ENCODE measurements at regions not wholly inside any gene's neighbourhood (a gene's known extent, or its start where the extent isn't known, plus 50 kb on each side); places are given as distances from the start of the nearest gene placed in this dataset.

DNA sequence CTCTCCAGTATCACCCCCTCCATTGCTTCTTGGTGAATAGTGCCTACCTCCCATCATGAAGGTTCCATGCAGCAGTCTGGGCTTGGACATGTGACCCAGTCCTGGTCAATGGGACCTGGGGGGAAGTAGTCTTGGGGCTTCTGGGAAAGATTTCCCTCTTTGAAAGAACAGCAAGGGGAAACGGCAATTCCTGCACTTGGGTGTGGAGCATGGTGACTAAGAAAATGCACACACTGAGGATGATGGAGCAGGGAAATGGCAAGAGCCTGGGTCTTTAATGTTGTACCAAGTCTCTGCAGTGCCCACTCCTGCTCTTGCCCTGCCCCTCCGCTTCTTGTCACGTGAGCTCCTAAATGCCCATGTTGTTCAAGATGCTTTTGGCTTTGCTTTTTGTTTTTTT is 131.4 kb upstream of the SIX2 start (continued):
- no peak for TF ChIP-seq HOXB5 (CRISPR knock-in tag; IDR thresholded peaks at IDR 0.05)
- TF ChIP-seq, protein P1, sequence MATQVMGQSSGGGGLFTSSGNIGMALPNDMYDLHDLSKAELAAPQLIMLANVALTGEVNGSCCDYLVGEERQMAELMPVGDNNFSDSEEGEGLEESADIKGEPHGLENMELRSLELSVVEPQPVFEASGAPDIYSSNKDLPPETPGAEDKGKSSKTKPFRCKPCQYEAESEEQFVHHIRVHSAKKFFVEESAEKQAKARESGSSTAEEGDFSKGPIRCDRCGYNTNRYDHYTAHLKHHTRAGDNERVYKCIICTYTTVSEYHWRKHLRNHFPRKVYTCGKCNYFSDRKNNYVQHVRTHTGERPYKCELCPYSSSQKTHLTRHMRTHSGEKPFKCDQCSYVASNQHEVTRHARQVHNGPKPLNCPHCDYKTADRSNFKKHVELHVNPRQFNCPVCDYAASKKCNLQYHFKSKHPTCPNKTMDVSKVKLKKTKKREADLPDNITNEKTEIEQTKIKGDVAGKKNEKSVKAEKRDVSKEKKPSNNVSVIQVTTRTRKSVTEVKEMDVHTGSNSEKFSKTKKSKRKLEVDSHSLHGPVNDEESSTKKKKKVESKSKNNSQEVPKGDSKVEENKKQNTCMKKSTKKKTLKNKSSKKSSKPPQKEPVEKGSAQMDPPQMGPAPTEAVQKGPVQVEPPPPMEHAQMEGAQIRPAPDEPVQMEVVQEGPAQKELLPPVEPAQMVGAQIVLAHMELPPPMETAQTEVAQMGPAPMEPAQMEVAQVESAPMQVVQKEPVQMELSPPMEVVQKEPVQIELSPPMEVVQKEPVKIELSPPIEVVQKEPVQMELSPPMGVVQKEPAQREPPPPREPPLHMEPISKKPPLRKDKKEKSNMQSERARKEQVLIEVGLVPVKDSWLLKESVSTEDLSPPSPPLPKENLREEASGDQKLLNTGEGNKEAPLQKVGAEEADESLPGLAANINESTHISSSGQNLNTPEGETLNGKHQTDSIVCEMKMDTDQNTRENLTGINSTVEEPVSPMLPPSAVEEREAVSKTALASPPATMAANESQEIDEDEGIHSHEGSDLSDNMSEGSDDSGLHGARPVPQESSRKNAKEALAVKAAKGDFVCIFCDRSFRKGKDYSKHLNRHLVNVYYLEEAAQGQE (IDR thresholded peaks at IDR 0.05): no peak
- TF ChIP-seq, protein P2, sequence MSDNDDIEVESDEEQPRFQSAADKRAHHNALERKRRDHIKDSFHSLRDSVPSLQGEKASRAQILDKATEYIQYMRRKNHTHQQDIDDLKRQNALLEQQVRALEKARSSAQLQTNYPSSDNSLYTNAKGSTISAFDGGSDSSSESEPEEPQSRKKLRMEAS (IDR thresholded peaks at IDR 0.05): no peak

DNA sequence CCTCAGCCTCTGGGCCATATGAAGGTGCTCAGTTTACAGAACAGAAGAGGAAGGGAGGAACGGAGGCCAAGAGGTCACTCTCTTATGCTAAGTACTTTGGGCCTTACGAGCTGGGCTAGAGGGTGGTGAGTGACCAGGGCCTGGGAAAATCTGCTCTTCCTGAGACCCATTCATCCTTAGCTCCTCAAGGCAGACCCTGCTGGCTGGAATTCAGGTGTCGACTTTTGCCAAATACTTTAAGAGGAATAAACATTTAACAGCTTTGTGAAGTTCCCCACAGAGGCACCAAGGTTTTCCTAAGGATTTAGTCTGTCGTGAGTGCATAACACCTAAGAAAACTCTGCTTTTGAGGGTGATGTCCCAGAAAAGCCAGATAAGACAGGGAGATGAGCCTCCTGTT is 129.7 kb upstream of the SIX2 start:
- ATAC-seq (no peak), DNase-seq (ENCODE audit: low read depth in 1 of 2, low spot score in 1 of 2) (no peak), FAIRE-seq (no peak)
- TF ChIP-seq CBX2 (IDR thresholded peaks at IDR 0.05; ENCODE audit: borderline replicate concordance, low read depth): no peak
- TF ChIP-seq, protein P3, sequence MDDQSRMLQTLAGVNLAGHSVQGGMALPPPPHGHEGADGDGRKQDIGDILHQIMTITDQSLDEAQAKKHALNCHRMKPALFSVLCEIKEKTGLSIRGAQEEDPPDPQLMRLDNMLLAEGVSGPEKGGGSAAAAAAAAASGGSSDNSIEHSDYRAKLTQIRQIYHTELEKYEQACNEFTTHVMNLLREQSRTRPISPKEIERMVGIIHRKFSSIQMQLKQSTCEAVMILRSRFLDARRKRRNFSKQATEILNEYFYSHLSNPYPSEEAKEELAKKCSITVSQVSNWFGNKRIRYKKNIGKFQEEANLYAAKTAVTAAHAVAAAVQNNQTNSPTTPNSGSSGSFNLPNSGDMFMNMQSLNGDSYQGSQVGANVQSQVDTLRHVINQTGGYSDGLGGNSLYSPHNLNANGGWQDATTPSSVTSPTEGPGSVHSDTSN (IDR thresholded peaks at IDR 0.05): no peak
- no peak for TF ChIP-seq FOXS1 (CRISPR knock-in tag; IDR thresholded peaks at IDR 0.05)
- no peak for TF ChIP-seq POLR2A (IDR thresholded peaks at IDR 0.05; ENCODE audit: low read length)
- TF ChIP-seq MAFK (IDR thresholded peaks at IDR 0.05; ENCODE audit: partially characterized antibody): no peak
- TF ChIP-seq, protein P4, sequence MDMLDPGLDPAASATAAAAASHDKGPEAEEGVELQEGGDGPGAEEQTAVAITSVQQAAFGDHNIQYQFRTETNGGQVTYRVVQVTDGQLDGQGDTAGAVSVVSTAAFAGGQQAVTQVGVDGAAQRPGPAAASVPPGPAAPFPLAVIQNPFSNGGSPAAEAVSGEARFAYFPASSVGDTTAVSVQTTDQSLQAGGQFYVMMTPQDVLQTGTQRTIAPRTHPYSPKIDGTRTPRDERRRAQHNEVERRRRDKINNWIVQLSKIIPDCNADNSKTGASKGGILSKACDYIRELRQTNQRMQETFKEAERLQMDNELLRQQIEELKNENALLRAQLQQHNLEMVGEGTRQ (IDR thresholded peaks at IDR 0.05): no peak
- no peak for TF ChIP-seq NFE2L2 (conservative IDR thresholded peaks at IDR 0.05; ENCODE audit: low read length)
- no peak for TF ChIP-seq BHLHE40 (IDR thresholded peaks at IDR 0.05; ENCODE audit: low read depth, low read length)
- TF ChIP-seq, protein P5, sequence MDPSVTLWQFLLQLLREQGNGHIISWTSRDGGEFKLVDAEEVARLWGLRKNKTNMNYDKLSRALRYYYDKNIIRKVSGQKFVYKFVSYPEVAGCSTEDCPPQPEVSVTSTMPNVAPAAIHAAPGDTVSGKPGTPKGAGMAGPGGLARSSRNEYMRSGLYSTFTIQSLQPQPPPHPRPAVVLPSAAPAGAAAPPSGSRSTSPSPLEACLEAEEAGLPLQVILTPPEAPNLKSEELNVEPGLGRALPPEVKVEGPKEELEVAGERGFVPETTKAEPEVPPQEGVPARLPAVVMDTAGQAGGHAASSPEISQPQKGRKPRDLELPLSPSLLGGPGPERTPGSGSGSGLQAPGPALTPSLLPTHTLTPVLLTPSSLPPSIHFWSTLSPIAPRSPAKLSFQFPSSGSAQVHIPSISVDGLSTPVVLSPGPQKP (IDR thresholded peaks at IDR 0.05; ENCODE audit: low read depth, low read length): no peak
- TF ChIP-seq TP53 (CRISPR knock-in tag; IDR thresholded peaks at IDR 0.05): no peak
- TF ChIP-seq MYC (IDR thresholded peaks at IDR 0.05; ENCODE audit: borderline replicate concordance, low read length): no peak
- no peak for TF ChIP-seq MAZ (IDR thresholded peaks at IDR 0.05; ENCODE audit: borderline replicate concordance, low read depth, low read length)
- TF ChIP-seq KDM1A (IDR thresholded peaks at IDR 0.05; ENCODE audit: low read depth): no peak
- TF ChIP-seq CBX8 (IDR thresholded peaks at IDR 0.05): no peak
- TF ChIP-seq, protein P6, sequence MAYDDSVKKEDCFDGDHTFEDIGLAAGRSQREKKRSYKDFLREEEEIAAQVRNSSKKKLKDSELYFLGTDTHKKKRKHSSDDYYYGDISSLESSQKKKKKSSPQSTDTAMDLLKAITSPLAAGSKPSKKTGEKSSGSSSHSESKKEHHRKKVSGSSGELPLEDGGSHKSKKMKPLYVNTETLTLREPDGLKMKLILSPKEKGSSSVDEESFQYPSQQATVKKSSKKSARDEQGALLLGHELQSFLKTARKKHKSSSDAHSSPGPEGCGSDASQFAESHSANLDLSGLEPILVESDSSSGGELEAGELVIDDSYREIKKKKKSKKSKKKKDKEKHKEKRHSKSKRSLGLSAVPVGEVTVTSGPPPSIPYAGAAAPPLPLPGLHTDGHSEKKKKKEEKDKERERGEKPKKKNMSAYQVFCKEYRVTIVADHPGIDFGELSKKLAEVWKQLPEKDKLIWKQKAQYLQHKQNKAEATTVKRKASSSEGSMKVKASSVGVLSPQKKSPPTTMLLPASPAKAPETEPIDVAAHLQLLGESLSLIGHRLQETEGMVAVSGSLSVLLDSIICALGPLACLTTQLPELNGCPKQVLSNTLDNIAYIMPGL (CRISPR knock-in tag; IDR thresholded peaks at IDR 0.05; ENCODE audit: borderline replicate concordance): no peak
- no peak for TF ChIP-seq EHMT2 (IDR thresholded peaks at IDR 0.05; ENCODE audit: low read depth)
- TF ChIP-seq RNF2 (IDR thresholded peaks at IDR 0.05; ENCODE audit: borderline replicate concordance, low read depth): no peak
- TF ChIP-seq, protein P7, sequence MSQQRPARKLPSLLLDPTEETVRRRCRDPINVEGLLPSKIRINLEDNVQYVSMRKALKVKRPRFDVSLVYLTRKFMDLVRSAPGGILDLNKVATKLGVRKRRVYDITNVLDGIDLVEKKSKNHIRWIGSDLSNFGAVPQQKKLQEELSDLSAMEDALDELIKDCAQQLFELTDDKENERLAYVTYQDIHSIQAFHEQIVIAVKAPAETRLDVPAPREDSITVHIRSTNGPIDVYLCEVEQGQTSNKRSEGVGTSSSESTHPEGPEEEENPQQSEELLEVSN (IDR thresholded peaks at IDR 0.05; ENCODE audit: borderline replicate concordance, low read depth): no peak
- no peak for TF ChIP-seq ZC3H11A (IDR thresholded peaks at IDR 0.05)
- TF ChIP-seq SMC3 (IDR thresholded peaks at IDR 0.05): no peak
- ChIA-PET CTCF (interaction anchor here (0.9 to 2.6 kb wide), 3 partner anchors 10 to 157 kb away, joined by 3 to 8 read pairs (median 4); no protein-coding TSS in a partner anchor), POLR2A (no interaction called here)
- Histone ChIP-seq H3K27ac (no peak overlapping the region), H3K4me1 (no peaks in the 10 kb centered on the region), H3K9me3 (no peaks in the 10 kb centered on the region), H3K4me3 (no peak overlapping the region), H3K4me2 (no peak overlapping the region)
- WGBS (ENCODE audit: missing lambda C conversion rate): 72% methylated on average over 4 of the region's 4 CpGs

All from A549 (cell line).